Prostate gland (tissue), 2 donors: ENCODE measurements at regions not wholly inside any gene's neighbourhood (a gene's known extent, or its start where the extent isn't known, plus 50 kb on each side); places are given as distances from the start of the nearest gene placed in this dataset.

Source experiments
- POLR2AphosphoS5 ChIP-seq: sonication (generic); formaldehyde crosslinking; IDR thresholded peaks from one replicate; pipeline ENCODE4 v1.6.1; 2017; ENCODE audit warnings: antibody characterized with exemption
- TF ChIP-seq, protein P1 (sequence below), 4 experiments: fragments of 200-600 bp in 2 of 4; fragments of 450-650 bp in 2 of 4; sonication (generic) in 2 of 4; IDR thresholded peaks; 1 replicate in 3 of 4; 2 replicates in 1 of 4; pipeline ENCODE4 v1.5.1; 2016 to 2019; ENCODE audit warnings: antibody characterized with exemption in 4 of 4, mild to moderate bottlenecking in 2 of 4, moderate library complexity in 2 of 4

DNA sequence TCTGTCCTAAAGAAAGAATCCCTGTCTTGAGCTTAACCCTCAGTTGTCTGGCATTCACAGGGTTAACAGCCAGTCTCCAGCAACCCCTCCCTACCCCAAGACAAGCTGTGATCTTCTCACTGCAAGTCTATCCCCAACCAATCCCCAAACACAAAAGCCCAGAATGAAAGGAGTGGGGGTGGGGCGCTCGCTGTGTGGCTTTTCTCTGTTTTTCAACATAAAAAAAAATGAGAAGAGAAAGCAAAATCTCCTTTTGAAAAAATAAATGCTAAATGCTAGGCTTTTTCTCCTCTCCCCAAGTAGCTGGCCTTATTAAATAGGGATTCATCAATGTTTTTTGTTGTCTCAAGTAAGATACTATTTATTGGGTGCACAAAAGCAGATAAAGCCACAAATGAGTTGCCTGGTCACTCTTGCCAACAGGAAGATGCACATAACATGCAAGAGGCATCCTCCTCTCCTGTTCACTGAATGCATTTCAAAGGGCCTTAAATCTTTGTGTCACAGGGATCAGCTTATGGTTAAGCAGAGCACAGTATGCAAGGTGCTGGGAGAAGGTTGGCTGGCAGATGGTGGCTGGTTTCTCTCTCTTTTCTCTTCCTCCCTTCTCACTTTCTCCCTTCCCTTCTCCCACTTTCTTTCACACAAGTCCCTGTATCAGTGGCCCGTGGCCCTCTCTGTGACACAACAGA is 225.6 kb downstream of the CMPK2 start:
- no peak for TF ChIP-seq POLR2AphosphoS5
- TF ChIP-seq, protein P1, sequence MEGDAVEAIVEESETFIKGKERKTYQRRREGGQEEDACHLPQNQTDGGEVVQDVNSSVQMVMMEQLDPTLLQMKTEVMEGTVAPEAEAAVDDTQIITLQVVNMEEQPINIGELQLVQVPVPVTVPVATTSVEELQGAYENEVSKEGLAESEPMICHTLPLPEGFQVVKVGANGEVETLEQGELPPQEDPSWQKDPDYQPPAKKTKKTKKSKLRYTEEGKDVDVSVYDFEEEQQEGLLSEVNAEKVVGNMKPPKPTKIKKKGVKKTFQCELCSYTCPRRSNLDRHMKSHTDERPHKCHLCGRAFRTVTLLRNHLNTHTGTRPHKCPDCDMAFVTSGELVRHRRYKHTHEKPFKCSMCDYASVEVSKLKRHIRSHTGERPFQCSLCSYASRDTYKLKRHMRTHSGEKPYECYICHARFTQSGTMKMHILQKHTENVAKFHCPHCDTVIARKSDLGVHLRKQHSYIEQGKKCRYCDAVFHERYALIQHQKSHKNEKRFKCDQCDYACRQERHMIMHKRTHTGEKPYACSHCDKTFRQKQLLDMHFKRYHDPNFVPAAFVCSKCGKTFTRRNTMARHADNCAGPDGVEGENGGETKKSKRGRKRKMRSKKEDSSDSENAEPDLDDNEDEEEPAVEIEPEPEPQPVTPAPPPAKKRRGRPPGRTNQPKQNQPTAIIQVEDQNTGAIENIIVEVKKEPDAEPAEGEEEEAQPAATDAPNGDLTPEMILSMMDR (IDR thresholded peaks at IDR 0.05) = no peak
